Activated B cell treated with CpG ODN at 0.5 μM for 24 hours (primary cell): ENCODE measurements at regions not wholly inside any gene's neighbourhood (a gene's known extent, or its start where the extent isn't known, plus 50 kb on each side); places are given as distances from the start of the nearest gene placed in this dataset.

ENCODE experiments used
- ATAC-seq: fragments of 200-7000 bp; cut with Tn5 transposase; one replicate; pipeline ENCODE4 v1.10.0; 2021; ENCODE audit warnings: low read depth, mild to moderate bottlenecking, moderate library complexity
- CTCF ChIA-PET: fragments of 350-600 bp; sonication (Branson Sonifier 250); formaldehyde crosslinking; loops from one replicate; lab custom pipeline; 2021; ENCODE audit warnings: antibody characterized with exemption; lab: Charles Lee
- POLR2A ChIA-PET: fragments of 350-600 bp; sonication (Branson Sonifier 250); formaldehyde crosslinking; loops from one replicate; lab custom pipeline; 2021; ENCODE audit warnings: antibody characterized with exemption; lab: Charles Lee
- DNase-seq: peaks from one replicate; pipeline ENCODE4 v3.0.0; 2022
- H3K27ac Mint-ChIP-seq: one replicate; pipeline ENCODE4 v1.8.0; 2020; ENCODE audit warnings: mixed read lengths
- H3K27me3 Mint-ChIP-seq: one replicate; pipeline ENCODE4 v1.8.0; 2021; ENCODE audit warnings: mixed read lengths
- H3K36me3 Mint-ChIP-seq: one replicate; pipeline ENCODE4 v1.8.0; 2021; ENCODE audit warnings: low read depth, mixed read lengths
- H3K4me1 Mint-ChIP-seq: one replicate; pipeline ENCODE4 v1.8.0; 2021; ENCODE audit warnings: mixed read lengths
- H3K4me3 Mint-ChIP-seq: one replicate; pipeline ENCODE4 v1.8.0; 2020; ENCODE audit warnings: mild to moderate bottlenecking, mixed read lengths
- H3K9me3 Mint-ChIP-seq: one replicate; pipeline ENCODE4 v1.8.0; 2020; ENCODE audit warnings: mixed read lengths
- intact Hi-C: fragments of 100-400 bp; cut with micrococcal nuclease; formaldehyde crosslinking; loops from one replicate; pipeline ENCODE4 v1.15.1; 2024
- TF ChIP-seq, protein P1 (sequence below): fragments of 200-600 bp; IDR thresholded peaks from one replicate; pipeline ENCODE4 v1.8.0; 2022; ENCODE audit warnings: antibody characterized with exemption, mild to moderate bottlenecking

DNA sequence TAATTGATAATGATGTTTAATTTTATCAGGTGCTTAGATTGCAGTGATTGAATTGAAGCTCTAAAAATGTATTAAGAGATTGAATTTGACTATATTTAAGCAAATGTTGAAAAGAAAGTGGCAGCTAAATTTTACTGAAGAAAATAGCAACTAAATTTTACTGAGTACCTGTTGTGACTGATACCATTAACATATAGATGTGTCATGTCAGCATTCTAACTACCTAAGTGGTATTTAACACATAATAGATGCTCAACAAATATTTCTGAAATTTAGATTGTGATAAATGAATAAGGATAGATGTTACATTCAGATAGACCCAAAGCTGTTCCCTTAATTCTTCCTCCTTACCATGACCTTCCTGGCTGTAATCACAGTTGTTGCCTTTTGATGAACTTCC lies 350.9 kb upstream of the VWC2 start:
- TF ChIP-seq, protein P1, sequence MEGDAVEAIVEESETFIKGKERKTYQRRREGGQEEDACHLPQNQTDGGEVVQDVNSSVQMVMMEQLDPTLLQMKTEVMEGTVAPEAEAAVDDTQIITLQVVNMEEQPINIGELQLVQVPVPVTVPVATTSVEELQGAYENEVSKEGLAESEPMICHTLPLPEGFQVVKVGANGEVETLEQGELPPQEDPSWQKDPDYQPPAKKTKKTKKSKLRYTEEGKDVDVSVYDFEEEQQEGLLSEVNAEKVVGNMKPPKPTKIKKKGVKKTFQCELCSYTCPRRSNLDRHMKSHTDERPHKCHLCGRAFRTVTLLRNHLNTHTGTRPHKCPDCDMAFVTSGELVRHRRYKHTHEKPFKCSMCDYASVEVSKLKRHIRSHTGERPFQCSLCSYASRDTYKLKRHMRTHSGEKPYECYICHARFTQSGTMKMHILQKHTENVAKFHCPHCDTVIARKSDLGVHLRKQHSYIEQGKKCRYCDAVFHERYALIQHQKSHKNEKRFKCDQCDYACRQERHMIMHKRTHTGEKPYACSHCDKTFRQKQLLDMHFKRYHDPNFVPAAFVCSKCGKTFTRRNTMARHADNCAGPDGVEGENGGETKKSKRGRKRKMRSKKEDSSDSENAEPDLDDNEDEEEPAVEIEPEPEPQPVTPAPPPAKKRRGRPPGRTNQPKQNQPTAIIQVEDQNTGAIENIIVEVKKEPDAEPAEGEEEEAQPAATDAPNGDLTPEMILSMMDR = no peak
- DNase-seq (no peak), ATAC-seq (no peak)
- intact Hi-C loops = no loop called here
- Mint-ChIP-seq H3K9me3 (no peaks in the 10 kb centered on the region), H3K4me3 (no peak overlapping the region), H3K27me3 (no peaks in the 10 kb centered on the region), H3K36me3 (no peaks in the 10 kb centered on the region), H3K4me1 (no peaks in the 10 kb centered on the region), H3K27ac (no peak overlapping the region)
- CTCF ChIA-PET = no interaction called here
- POLR2A ChIA-PET = no interaction called here

DNA sequence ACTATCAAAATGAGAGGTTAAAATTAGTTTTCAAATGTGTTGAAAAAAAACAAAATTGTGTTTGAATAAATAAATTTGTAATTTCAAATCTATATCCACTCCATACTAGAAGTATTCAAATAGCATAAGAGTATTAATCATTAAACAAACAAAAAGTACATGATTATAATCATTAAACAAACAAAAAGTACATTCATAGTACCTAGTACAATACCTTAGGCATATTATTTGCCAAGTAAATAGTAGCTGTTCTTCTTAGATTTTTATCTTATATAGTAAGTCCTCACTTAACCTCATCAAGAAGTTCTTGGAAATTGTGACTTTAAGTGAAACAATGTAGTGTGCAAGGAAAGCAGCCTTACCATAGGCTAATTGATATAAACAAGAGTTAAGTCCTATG lies 349.3 kb upstream of the VWC2 start:
- H3K4me3 Mint-ChIP-seq = no peak overlapping the region
- no peaks in the 10 kb centered on the region for H3K36me3 Mint-ChIP-seq
- ChIA-PET CTCF (no interaction called here), POLR2A (no interaction called here)
- H3K27me3 Mint-ChIP-seq = no peaks in the 10 kb centered on the region
- intact Hi-C loops = no loop called here
- H3K4me1 Mint-ChIP-seq = no peaks in the 10 kb centered on the region
- H3K27ac Mint-ChIP-seq = no peak overlapping the region
- H3K9me3 Mint-ChIP-seq = no peaks in the 10 kb centered on the region
- DNase-seq = no peak
- ATAC-seq = no peak
- TF ChIP-seq, protein P1 = no peak

DNA sequence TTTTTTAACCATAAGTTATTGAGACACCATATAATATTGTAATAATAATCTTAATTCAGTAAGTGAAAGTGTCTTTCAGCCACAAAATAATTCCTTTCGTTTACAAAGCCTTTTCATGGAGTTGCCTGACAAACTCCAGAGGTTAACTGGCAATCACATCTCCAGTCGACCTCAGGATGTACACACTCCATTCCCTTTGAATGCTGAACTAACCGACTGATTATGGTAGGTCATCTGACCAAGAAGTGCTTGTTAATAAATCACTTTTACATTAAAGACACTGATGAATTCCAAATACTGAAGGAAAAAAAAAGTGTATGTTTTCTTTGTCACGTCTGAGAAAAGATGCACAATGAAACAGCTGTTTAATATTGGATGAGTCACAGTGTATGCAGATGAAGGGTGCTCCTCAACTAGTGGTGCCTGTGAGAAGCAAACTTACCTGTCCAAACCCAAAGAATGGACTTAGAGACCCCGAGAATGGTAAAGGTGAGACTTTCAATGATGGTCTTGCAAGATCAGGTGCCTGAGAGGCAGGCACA lies 348.1 kb upstream of the VWC2 start:
- H3K9me3 Mint-ChIP-seq = no peaks in the 10 kb centered on the region
- no peak overlapping the region for H3K27ac Mint-ChIP-seq
- TF ChIP-seq, protein P1 = no peak
- H3K4me3 Mint-ChIP-seq = no peak overlapping the region
- ATAC-seq (no peak), DNase-seq (no peak)
- intact Hi-C loops = no loop called here
- CTCF ChIA-PET = no interaction called here
- no peaks in the 10 kb centered on the region for H3K27me3 Mint-ChIP-seq
- no peaks in the 10 kb centered on the region for H3K36me3 Mint-ChIP-seq
- POLR2A ChIA-PET = no interaction called here
- no peaks in the 10 kb centered on the region for H3K4me1 Mint-ChIP-seq

DNA sequence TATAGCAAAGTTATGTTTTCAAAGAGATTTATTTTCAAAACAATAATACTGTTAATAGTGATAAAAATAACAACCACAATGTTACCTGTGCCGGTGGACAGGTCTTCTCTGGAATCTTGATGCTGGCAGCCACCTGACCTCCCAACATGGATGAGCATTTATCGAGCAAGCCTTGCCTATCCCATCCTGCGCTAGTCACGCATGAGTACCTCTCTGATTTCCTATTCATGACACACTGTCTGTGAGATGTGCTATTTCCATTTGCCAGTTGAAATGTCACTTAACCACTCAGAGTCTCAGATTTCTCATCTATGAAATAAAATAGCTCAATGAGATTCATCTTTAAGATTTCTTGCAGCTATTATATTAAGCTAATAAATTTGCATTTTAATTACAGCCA lies 341.2 kb upstream of the VWC2 start:
- no peak overlapping the region for H3K4me3 Mint-ChIP-seq
- intact Hi-C loops = no loop called here
- no peaks in the 10 kb centered on the region for H3K4me1 Mint-ChIP-seq
- ChIA-PET CTCF (no interaction called here), POLR2A (no interaction called here)
- peaks cover 2% of the 10 kb centered on the region for H3K9me3 Mint-ChIP-seq
- H3K27ac Mint-ChIP-seq = no peak overlapping the region
- ATAC-seq (no peak), DNase-seq (no peak)
- H3K27me3 Mint-ChIP-seq = no peaks in the 10 kb centered on the region
- no peaks in the 10 kb centered on the region for H3K36me3 Mint-ChIP-seq
- TF ChIP-seq, protein P1 = no peak

DNA sequence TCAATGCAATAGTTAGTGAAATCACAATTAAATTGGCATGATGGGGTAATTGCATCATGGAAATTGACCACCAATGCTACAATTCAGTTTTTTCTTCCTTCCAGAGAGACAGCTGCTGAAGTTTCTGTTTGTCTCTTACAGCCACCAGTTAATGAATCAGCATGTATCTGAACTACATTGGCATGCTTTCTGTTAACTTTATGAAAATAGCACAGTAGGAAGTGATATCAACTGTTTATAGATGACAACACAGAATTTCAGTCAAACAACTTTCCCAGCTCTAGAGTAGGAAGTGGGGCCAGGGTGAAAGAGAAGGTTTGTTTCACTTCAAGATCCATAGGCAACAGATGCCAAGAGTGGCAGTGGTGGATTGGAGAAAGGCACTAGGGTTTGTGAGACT lies 339.6 kb upstream of the VWC2 start:
- Mint-ChIP-seq H3K9me3 (peaks cover 2% of the 10 kb centered on the region), H3K4me1 (no peaks in the 10 kb centered on the region), H3K27me3 (no peaks in the 10 kb centered on the region), H3K36me3 (no peaks in the 10 kb centered on the region), H3K4me3 (no peak overlapping the region), H3K27ac (no peak overlapping the region)
- POLR2A ChIA-PET = no interaction called here
- ATAC-seq (no peak), DNase-seq (no peak)
- CTCF ChIA-PET = no interaction called here
- intact Hi-C loops = no loop called here
- TF ChIP-seq, protein P1 = no peak
